HG02798 (cell line): ENCODE measurements at regions not wholly inside any gene's neighbourhood (a gene's known extent, or its start where the extent isn't known, plus 50 kb on each side); places are given as distances from the start of the nearest gene placed in this dataset.

ENCODE experiments used
- ATAC-seq: cut with Tn5 transposase; IDR thresholded peaks from one replicate; pipeline ENCODE4 v1.9.1; 2021; ENCODE audit warnings: mild to moderate bottlenecking; ENCODE audit not compliant: unreplicated experiment, poor library complexity

DNA sequence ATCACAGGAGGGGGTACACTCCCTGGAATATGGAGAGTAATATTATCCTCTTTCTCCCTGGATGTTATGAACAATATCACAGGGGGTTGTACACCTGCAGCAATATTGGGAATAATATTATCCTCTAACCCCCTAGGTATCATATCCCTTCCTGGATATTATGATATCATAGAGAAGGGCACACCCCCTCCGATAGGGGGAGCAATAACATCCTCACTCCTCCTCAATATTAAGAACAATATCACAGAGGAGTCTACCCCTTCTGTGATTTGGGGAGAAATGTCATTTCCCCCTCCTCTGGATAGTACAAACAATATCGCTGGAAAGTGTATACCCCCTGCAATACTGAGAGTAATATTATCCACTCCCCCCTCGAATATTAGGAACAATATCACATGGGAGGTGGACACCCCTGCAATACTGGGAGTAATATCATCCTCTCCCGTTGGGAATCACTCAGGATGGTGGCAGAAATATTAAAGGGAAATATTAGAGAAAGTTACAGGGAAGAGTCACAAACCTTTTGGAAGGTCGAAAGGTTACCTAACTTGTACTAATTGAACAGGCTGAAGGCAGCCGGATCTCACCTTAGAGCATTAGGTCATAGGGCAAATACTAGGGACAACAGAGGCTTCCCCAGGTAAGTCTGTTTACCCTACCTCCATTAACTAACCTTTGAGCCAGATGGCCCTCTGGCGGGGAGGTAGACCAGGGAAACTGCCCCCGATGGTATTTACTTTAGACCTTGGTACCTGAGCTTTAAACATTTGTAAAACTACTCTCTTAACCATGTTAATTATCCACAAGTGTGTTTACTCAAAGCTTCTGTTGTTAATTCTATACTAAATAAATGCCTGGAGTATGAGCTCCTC, 57.5 kb upstream of the FREM1 start:
- no peak for ATAC-seq

DNA sequence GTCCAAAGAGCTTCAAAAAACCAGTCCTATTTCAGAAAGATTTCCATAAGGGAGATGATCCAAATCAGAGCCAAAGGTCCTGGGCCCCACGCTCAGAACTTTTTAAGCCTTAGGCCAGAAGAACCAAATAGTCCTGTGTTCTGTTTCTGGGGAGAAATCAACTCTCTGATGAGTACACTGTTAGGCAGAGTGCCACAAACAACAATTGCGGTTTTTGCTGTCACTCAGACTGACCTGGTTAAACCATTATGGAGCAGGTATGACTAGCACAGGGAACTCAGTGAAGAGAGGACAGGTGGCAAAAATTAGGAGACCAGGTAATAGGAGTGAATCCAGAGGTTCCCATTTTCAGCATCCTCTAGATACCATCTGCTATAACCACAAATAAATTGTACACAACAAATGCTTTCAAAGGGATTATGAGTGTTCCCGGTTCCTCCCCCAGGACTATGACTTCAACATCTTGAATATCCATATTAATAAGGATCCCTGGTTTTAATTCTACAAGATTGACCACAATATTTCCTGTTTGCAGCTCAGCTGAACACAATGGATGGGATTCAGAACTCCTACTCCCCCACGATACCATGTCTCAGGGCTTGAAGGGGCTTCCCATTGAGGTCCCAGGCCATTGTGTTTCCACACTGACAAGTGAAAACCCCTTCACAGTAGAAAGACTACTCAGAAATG, 52.1 kb upstream of the FREM1 start:
- no peak for ATAC-seq

DNA sequence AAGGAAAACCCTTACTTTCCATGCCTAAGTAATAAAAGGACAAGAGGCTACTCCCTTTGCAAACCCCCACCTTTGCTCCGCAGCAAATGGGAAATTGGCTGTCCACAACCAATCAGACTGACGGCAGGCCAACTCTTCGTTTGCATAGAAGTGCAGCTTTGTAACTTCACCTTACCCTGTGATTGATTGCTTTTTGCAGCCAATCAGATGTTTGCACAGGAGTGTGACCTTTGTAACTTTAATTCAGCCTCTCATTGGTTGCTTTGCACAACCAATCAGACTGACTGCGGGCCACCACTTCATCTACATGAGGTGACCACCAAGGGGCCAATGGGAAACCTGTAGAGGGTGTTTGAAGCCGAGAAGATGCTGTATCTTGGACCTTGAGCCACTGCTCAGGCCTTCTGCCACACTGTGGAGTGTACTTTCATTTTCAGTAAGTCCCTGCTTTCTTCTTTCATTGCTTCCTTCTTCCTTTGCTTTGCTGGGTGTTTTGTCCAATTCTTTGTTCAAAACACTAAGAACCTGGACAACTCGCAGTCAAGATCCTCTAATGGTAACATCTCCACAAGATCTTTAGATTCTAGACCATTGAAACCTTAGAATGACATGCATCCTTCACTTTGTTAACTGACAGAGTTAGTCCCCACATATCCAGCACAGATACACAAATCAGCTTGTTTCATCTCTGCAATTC, 51.3 kb upstream of the FREM1 start:
- ATAC-seq: no peak

DNA sequence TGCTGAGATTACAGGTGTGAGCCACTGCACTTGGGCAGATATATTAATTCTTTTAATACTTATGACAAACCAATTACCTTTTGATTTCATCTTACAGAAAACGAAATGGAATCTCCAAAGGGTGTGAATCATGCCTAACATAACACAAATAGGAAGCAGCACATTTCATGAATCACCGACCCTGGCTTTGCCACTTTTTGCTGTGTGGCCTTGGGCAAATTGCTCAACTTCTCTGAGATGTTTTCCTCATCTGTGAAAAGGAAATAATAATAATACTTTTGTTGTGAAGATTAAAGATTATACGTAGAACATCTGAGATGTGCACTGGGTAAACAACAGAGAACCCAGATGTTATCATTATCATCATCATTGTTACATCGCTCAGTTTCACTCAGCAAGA, 50.7 kb upstream of the FREM1 start:
- no peak for ATAC-seq
